Endodermal cell (in vitro differentiated cells): ENCODE measurements at regions not wholly inside any gene's neighbourhood (a gene's known extent, or its start where the extent isn't known, plus 50 kb on each side); places are given as distances from the start of the nearest gene placed in this dataset.
A peak's percentile ranks its signal among the peaks of the same experiment; 100 is the strongest.

Source experiments
- DNase-seq: peaks from one replicate; pipeline ENCODE4 v3.0.0-alpha.2; 2017
- H3K27ac ChIP-seq: 2 replicates; pipeline ENCODE4 v1.5.1; 2013; ENCODE audit warnings: mild to moderate bottlenecking, low read depth, low read length, moderate library complexity
- H3K27me3 ChIP-seq: 2 replicates; pipeline ENCODE4 v1.6.1; 2013; ENCODE audit warnings: mild to moderate bottlenecking, low read length, moderate library complexity; ENCODE audit not compliant: insufficient read depth, control insufficient read depth, poor library complexity, severe bottlenecking
- H3K36me3 ChIP-seq: 2 replicates; pipeline ENCODE4 v1.7.0; 2013; ENCODE audit warnings: mild to moderate bottlenecking, low read length, moderate library complexity; ENCODE audit not compliant: control insufficient read depth, insufficient read depth
- H3K4me1 ChIP-seq: one replicate; pipeline ENCODE4 v1.7.0; 2013; ENCODE audit warnings: low read length; ENCODE audit not compliant: control insufficient read depth, insufficient read depth
- H3K4me3 ChIP-seq: 2 replicates; pipeline ENCODE4 v1.5.1; 2013; ENCODE audit warnings: mild to moderate bottlenecking, low read length, moderate library complexity
- H3K9ac ChIP-seq: 2 replicates; pipeline ENCODE4 v1.6.1; 2013; ENCODE audit warnings: mild to moderate bottlenecking, low read length, moderate library complexity; ENCODE audit not compliant: poor library complexity, severe bottlenecking; ENCODE audit errors: extremely low read depth
- H3K9me3 ChIP-seq: 2 replicates; pipeline ENCODE4 v1.6.1; 2013; ENCODE audit warnings: mild to moderate bottlenecking, low read length, moderate library complexity; ENCODE audit not compliant: control insufficient read depth
- H3K27ac Mint-ChIP-seq: 2 replicates; pipeline ENCODE4 v1.8.0; 2020; ENCODE audit warnings: mixed read lengths
- H3K27me3 Mint-ChIP-seq: 2 replicates; pipeline ENCODE4 v1.8.0; 2021; ENCODE audit warnings: mild to moderate bottlenecking, mixed read lengths; ENCODE audit not compliant: insufficient read depth
- H3K36me3 Mint-ChIP-seq: 2 replicates; pipeline ENCODE4 v1.8.0; 2020; ENCODE audit warnings: low read depth, mixed read lengths
- H3K4me1 Mint-ChIP-seq: 2 replicates; pipeline ENCODE4 v1.8.0; 2020; ENCODE audit warnings: mixed read lengths
- H3K4me3 Mint-ChIP-seq: 2 replicates; pipeline ENCODE4 v1.8.0; 2020; ENCODE audit warnings: mild to moderate bottlenecking, moderate library complexity, mixed read lengths
- H3K9me3 Mint-ChIP-seq: 2 replicates; pipeline ENCODE4 v1.8.0; 2020; ENCODE audit warnings: mild to moderate bottlenecking, mixed read lengths
- WGBS, 2 experiments: methylation state at CpG; one replicate each; pipeline versions ENCODE4 v1.1.5 to v1.1.7; 2013; ENCODE audit warnings: missing lambda C conversion rate in 2 of 2, mixed read lengths in 1 of 2; ENCODE audit not compliant: insufficient coverage in 1 of 2, insufficient read length in 1 of 2; 5-methylcytosine and 5-hydroxymethylcytosine counted together
- TF ChIP-seq, protein P1 (sequence below): fragments of 200-600 bp; sonication (generic); conservative IDR thresholded peaks from 2 replicates; pipeline ENCODE4 v1.5.0; 2021; ENCODE audit warnings: antibody characterized with exemption, mild to moderate bottlenecking

DNA sequence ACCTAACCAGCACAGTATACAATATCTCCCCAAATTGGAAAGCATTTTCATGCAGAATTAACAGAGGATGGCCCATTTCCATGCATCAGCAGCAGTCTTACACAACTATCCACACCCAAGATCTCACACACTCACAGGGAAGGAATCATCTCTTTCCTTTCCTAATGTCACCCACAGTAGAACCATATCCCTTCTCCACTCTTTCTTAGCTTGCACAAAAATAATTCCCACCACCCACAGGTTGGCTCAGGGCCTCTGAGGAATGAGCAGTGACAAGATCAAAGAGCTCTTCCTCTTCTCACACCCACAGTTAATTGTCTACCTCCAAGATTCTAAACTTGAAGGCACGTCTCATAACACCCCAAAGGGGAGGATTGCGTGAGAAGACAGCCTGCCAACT, 217.7 kb upstream of the VEGFC start:
- H3K27ac ChIP-seq = no peak overlapping the region
- H3K9me3 Mint-ChIP-seq = peaks cover 16% of the 10 kb centered on the region
- no peaks in the 10 kb centered on the region for H3K4me1 Mint-ChIP-seq
- no peak overlapping the region for H3K9ac ChIP-seq
- WGBS, 2 experiments = 70% methylated on average over 2 of the region's 2 CpGs; no CpG with 5 or more reads in 1 of the 2 experiments
- H3K36me3 ChIP-seq = no peaks in the 10 kb centered on the region
- H3K4me3 Mint-ChIP-seq = no peak overlapping the region
- no peak for DNase-seq
- no peaks in the 10 kb centered on the region for H3K27me3 ChIP-seq
- TF ChIP-seq, protein P1, sequence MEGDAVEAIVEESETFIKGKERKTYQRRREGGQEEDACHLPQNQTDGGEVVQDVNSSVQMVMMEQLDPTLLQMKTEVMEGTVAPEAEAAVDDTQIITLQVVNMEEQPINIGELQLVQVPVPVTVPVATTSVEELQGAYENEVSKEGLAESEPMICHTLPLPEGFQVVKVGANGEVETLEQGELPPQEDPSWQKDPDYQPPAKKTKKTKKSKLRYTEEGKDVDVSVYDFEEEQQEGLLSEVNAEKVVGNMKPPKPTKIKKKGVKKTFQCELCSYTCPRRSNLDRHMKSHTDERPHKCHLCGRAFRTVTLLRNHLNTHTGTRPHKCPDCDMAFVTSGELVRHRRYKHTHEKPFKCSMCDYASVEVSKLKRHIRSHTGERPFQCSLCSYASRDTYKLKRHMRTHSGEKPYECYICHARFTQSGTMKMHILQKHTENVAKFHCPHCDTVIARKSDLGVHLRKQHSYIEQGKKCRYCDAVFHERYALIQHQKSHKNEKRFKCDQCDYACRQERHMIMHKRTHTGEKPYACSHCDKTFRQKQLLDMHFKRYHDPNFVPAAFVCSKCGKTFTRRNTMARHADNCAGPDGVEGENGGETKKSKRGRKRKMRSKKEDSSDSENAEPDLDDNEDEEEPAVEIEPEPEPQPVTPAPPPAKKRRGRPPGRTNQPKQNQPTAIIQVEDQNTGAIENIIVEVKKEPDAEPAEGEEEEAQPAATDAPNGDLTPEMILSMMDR = no peak
- no peaks in the 10 kb centered on the region for H3K27me3 Mint-ChIP-seq
- H3K4me3 ChIP-seq = no peak overlapping the region
- no peak overlapping the region for H3K27ac Mint-ChIP-seq
- H3K9me3 ChIP-seq = peaks cover 17% of the 10 kb centered on the region
- H3K36me3 Mint-ChIP-seq = no peaks in the 10 kb centered on the region
- H3K4me1 ChIP-seq = no peaks in the 10 kb centered on the region

DNA sequence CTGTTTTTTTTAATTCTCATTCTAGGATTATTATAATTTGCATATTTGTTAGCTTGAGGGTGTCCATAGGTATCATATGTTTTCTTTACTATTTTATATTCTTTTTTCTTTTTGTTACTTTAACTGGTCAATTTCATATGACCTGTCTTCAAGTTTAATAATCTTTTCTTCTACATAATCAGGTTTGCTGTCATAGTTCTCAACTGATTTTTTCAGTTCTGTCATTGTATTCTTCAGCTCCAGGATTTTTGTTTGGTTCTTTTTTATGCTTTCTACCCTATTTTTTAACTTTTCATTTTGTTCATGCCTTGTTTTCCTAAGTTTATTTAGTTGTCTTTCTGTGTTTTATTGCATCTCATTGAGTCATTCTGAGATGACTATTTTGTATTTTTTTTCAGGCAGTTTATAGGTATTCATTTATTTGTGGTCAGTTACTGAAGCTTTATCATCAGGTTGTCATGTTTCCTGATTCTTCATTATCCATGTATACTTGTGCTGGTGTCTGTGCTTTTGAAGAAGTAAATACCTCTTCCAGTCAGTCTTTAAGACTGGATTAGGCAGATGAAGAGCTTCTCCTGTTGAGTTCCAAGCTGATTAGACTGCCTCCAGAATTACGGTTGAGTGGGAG, 220.3 kb upstream of the VEGFC start:
- TF ChIP-seq, protein P1 = no peak
- WGBS, 2 experiments = 63 to 91% methylated on average over 1 of the region's 1 CpG

GRCh38 chr4:177016541-177017141, 223.9 kb upstream of the VEGFC start:
- DNase-seq = no peak
- H3K4me3 ChIP-seq = no peak overlapping the region
- no peaks in the 10 kb centered on the region for H3K4me1 ChIP-seq
- WGBS, 2 experiments = 87 to 100% methylated on average over 1 of the region's 1 CpG
- H3K9me3 Mint-ChIP-seq = peaks cover 35% of the 10 kb centered on the region
- no peak overlapping the region for H3K27ac Mint-ChIP-seq
- H3K36me3 ChIP-seq = no peaks in the 10 kb centered on the region
- TF ChIP-seq, protein P1 = no peak
- H3K9me3 ChIP-seq = peaks cover 17% of the 10 kb centered on the region
- H3K27me3 ChIP-seq = no peaks in the 10 kb centered on the region
- H3K36me3 Mint-ChIP-seq = no peaks in the 10 kb centered on the region
- no peak overlapping the region for H3K4me3 Mint-ChIP-seq
- peaks cover 3% of the 10 kb centered on the region for H3K27me3 Mint-ChIP-seq
- no peak overlapping the region for H3K27ac ChIP-seq
- no peak overlapping the region for H3K9ac ChIP-seq
- H3K4me1 Mint-ChIP-seq = no peaks in the 10 kb centered on the region

More for the DNA sequence above, 220.3 kb upstream of the VEGFC start:
- H3K27ac Mint-ChIP-seq = no peak overlapping the region
- no peaks in the 10 kb centered on the region for H3K27me3 Mint-ChIP-seq
- H3K4me1 Mint-ChIP-seq = no peaks in the 10 kb centered on the region
- H3K4me3 ChIP-seq = peak overlapping the region; percentile 38
- no peaks in the 10 kb centered on the region for H3K4me1 ChIP-seq
- no peak for DNase-seq
- H3K27ac ChIP-seq = no peak overlapping the region
- H3K9me3 ChIP-seq = peaks cover 17% of the 10 kb centered on the region
- no peaks in the 10 kb centered on the region for H3K36me3 Mint-ChIP-seq
- peaks cover 16% of the 10 kb centered on the region for H3K9me3 Mint-ChIP-seq
- H3K9ac ChIP-seq = no peak overlapping the region
- H3K4me3 Mint-ChIP-seq = no peak overlapping the region
- H3K36me3 ChIP-seq = no peaks in the 10 kb centered on the region
- no peaks in the 10 kb centered on the region for H3K27me3 ChIP-seq
